HepG2 (cell line): ENCODE measurements at regions not wholly inside any gene's neighbourhood (a gene's known extent, or its start where the extent isn't known, plus 50 kb on each side); places are given as distances from the start of the nearest gene placed in this dataset.

Source experiments
- ATAC-seq: fragments of 200-7000 bp; cut with Tn5 transposase; 3 replicates; pipeline ENCODE4 v1.9.1; 2020; ENCODE audit warnings: mild to moderate bottlenecking, moderate library complexity
- BruUV-seq: library from RNA; stranded (reverse); fragments of 400-500 nt; replicated peaks from 2 replicates; lab custom pipeline; 2021; lab: Mats Ljungman, UMichigan
- CTCF ChIA-PET: fragments of 300-600 bp; formaldehyde crosslinking; extraction: SDS; loops from one replicate; lab custom pipeline; 2021; ENCODE audit warnings: low total read pairs, inconsistent platforms, low intra/inter-chr PET ratio; lab: Yijun Ruan, JAX
- POLR2A ChIA-PET: fragments of 350-600 bp; sonication (Branson Sonifier 250); formaldehyde crosslinking; loops from one replicate; lab custom pipeline; 2020; ENCODE audit warnings: antibody characterized with exemption, inconsistent platforms; lab: Yijun Ruan, JAX
- DNase-seq: peaks from one replicate; pipeline ENCODE4 v3.0.0-alpha.2; 2015; ENCODE audit warnings: low spot score
- FAIRE-seq: peaks from 3 replicates; lab custom pipeline; 2011; peaks lifted over from hg19 to GRCh38; lab: Jason Lieb, UNC
- H2AFZ ChIP-seq: one replicate; pipeline ENCODE4 v1.6.1; 2011; ENCODE audit warnings: low read length, inconsistent platforms
- H3K27ac ChIP-seq: fragments of 300-600 bp; 3 replicates; pipeline ENCODE4 v1.8.0; 2011; ENCODE audit warnings: mixed run types, mild to moderate bottlenecking, mixed read lengths, low read length, inconsistent platforms; ENCODE audit not compliant: insufficient read depth; ENCODE audit errors: extremely low read length
- H3K27me3 ChIP-seq, 2 experiments: fragments of 200-600 bp in 1 of 2; 2 replicates in 1 of 2; 3 replicates in 1 of 2; pipeline versions ENCODE4 v1.6.0 to v1.8.0; 2011; ENCODE audit warnings: low read length in 2 of 2, mild to moderate bottlenecking in 2 of 2, moderate library complexity in 2 of 2, inconsistent platforms in 1 of 2; ENCODE audit not compliant: insufficient read depth in 2 of 2, control insufficient read depth in 1 of 2
- H3K36me3 ChIP-seq, 2 experiments: fragments of 200-600 bp in 1 of 2; replicated peaks in 1 of 2; 2 replicates in 1 of 2; 3 replicates in 1 of 2; pipeline versions ENCODE4 v1.5.1 to v1.8.0; 2011; ENCODE audit warnings: low read length in 2 of 2, inconsistent platforms in 1 of 2; ENCODE audit not compliant: insufficient read depth in 2 of 2, control insufficient read depth in 1 of 2
- H3K4me1 ChIP-seq: 2 replicates; pipeline ENCODE4 v1.5.1; 2012; ENCODE audit warnings: low read length, inconsistent platforms; ENCODE audit not compliant: insufficient read depth
- H3K4me2 ChIP-seq: 2 replicates; pipeline ENCODE4 v1.6.0; 2011; ENCODE audit warnings: low read depth, low read length, inconsistent platforms
- H3K4me3 ChIP-seq, 3 experiments: fragments of 200-600 bp in 1 of 3; sonication (generic), shearing (Covaris generic) in 1 of 3; replicated peaks in 1 of 3; 2 replicates each; pipeline ENCODE4 v1.5.1; 2011 to 2016; ENCODE audit warnings: low read length in 3 of 3, inconsistent platforms in 2 of 3, low read depth in 2 of 3, mild to moderate bottlenecking in 2 of 3, control low read depth in 1 of 3, mixed read lengths in 1 of 3; ENCODE audit not compliant: insufficient read depth in 1 of 3
- H3K79me2 ChIP-seq: one replicate; pipeline ENCODE4 v1.6.1; 2011; ENCODE audit warnings: low read length, inconsistent platforms; ENCODE audit not compliant: insufficient read depth
- H3K9ac ChIP-seq: 2 replicates; pipeline ENCODE4 v1.6.0; 2011; ENCODE audit warnings: mild to moderate bottlenecking, low read depth, low read length, inconsistent platforms; ENCODE audit not compliant: insufficient read depth
- H3K9me3 ChIP-seq: 2 replicates; pipeline ENCODE4 v1.5.1; 2012; ENCODE audit warnings: mild to moderate bottlenecking, low read length
- H4K20me1 ChIP-seq: 2 replicates; pipeline ENCODE4 v1.6.0; 2011; ENCODE audit warnings: inconsistent platforms, mild to moderate bottlenecking, low read length, moderate library complexity; ENCODE audit not compliant: insufficient read depth
- HDAC2 ChIP-seq: sonication (generic); formaldehyde crosslinking; IDR thresholded peaks from 2 replicates; pipeline ENCODE4 v1.4.0; 2020; ENCODE audit warnings: missing genetic modification reagents
- HNF1A ChIP-seq, 2 experiments: sonication (generic) in 1 of 2; formaldehyde crosslinking in 1 of 2; IDR thresholded peaks; 2 replicates each; pipeline versions ENCODE4 v1.4.0 to v1.6.1; 2016 to 2020; ENCODE audit warnings: borderline replicate concordance in 1 of 2, low read depth in 1 of 2, mild to moderate bottlenecking in 1 of 2, missing genetic modification reagents in 1 of 2
- IRX3 ChIP-seq: sonication (generic); formaldehyde crosslinking; IDR thresholded peaks from 2 replicates; pipeline ENCODE4 v1.8.1; 2023; ENCODE audit warnings: mild to moderate bottlenecking, low read depth, missing genetic modification reagents, borderline replicate concordance
- NCOR1 ChIP-seq: fragments of 200-600 bp; sonication (generic); IDR thresholded peaks from 2 replicates; pipeline ENCODE4 v1.7.0; 2017; ENCODE audit warnings: antibody characterized with exemption, low read length, borderline replicate concordance
- PITX1 ChIP-seq: sonication (generic); formaldehyde crosslinking; IDR thresholded peaks from 2 replicates; pipeline ENCODE4 v1.5.1; 2020; ENCODE audit warnings: mild to moderate bottlenecking, missing genetic modification reagents
- REL ChIP-seq: sonication (generic); formaldehyde crosslinking; conservative IDR thresholded peaks from 2 replicates; pipeline ENCODE4 v1.8.0; 2022; ENCODE audit warnings: mild to moderate bottlenecking, missing genetic modification reagents, moderate library complexity
- TBX3 ChIP-seq: fragments of 450-650 bp; IDR thresholded peaks from 2 replicates; pipeline ENCODE4 v1.6.1; 2017; ENCODE audit warnings: antibody characterized with exemption, mild to moderate bottlenecking, inconsistent platforms, borderline replicate concordance
- TFDP1 ChIP-seq: IDR thresholded peaks from 2 replicates; pipeline ENCODE4 v1.6.1; 2016; ENCODE audit warnings: missing compliant biosample characterization, missing genetic modification reagents, borderline replicate concordance
- TOE1 ChIP-seq: sonication (generic); formaldehyde crosslinking; IDR thresholded peaks from 2 replicates; pipeline ENCODE4 v1.4.0; 2020; ENCODE audit warnings: mild to moderate bottlenecking, missing genetic modification reagents
- ZKSCAN5 ChIP-seq: sonication (generic); formaldehyde crosslinking; IDR thresholded peaks from 2 replicates; pipeline ENCODE4 v1.5.1; 2020; ENCODE audit warnings: mild to moderate bottlenecking, missing genetic modification reagents
- ZKSCAN8 ChIP-seq: IDR thresholded peaks from 2 replicates; pipeline ENCODE4 v1.6.1; 2016; ENCODE audit warnings: borderline replicate concordance, missing genetic modification reagents, missing compliant biosample characterization
- ZNF34 ChIP-seq: sonication (generic); formaldehyde crosslinking; IDR thresholded peaks from 2 replicates; pipeline ENCODE4 v1.4.0; 2020; ENCODE audit warnings: mild to moderate bottlenecking, missing genetic modification reagents, borderline replicate concordance
- ZNF430 ChIP-seq: sonication (generic); formaldehyde crosslinking; IDR thresholded peaks from 2 replicates; pipeline ENCODE4 v1.9.0; 2021; ENCODE audit warnings: mild to moderate bottlenecking, missing genetic modification reagents
- ZNF580 ChIP-seq: IDR thresholded peaks from 2 replicates; pipeline ENCODE4 v1.6.1; 2016; ENCODE audit warnings: low read depth, borderline replicate concordance
- WGBS: methylation state at CpG from one replicate; pipeline ENCODE4 v1.1.6; 2017; ENCODE audit warnings: low lambda C conversion rate; 5-methylcytosine and 5-hydroxymethylcytosine counted together
- in situ Hi-C: cut with HindIII; loops from 2 replicates; pipeline ENCODE4 v1.10.0; 2017; ENCODE audit warnings: low pct_unique_long_range_greater_than_20kb; ENCODE audit not compliant: extremely low pct_ligation_motif_present
- intact Hi-C: fragments of 100-400 bp; cut with micrococcal nuclease; formaldehyde crosslinking; loops from one replicate; pipeline ENCODE4 v1.10.0; 2022; ENCODE audit not compliant: unreplicated experiment

GRCh38 chr12:125676366-125676765 lies 611.1 kb downstream of the AACS start:
- CTCF ChIA-PET, result no interaction called here
- no peak overlapping the region for H2AFZ ChIP-seq
- in situ Hi-C loops, result no loop called here
- WGBS, result 0% methylated on average over 1 of the region's 1 CpG
- no TSS peak for BruUV-seq
- no peaks in the 10 kb centered on the region for H3K27me3 ChIP-seq
- no peak overlapping the region for H3K9ac ChIP-seq
- no peaks in the 10 kb centered on the region for H3K79me2 ChIP-seq
- H3K4me3 ChIP-seq, result no peak overlapping the region
- ATAC-seq (no peak), DNase-seq (no peak), FAIRE-seq (no peak)
- intact Hi-C loops, result no loop called here
- H3K4me2 ChIP-seq, result no peak overlapping the region
- no peaks in the 10 kb centered on the region for H3K36me3 ChIP-seq
- no peaks in the 10 kb centered on the region for H3K9me3 ChIP-seq
- POLR2A ChIA-PET, result no interaction called here
- H3K4me1 ChIP-seq, result no peaks in the 10 kb centered on the region
- H3K27ac ChIP-seq, result no peak overlapping the region
- TF ChIP-seq IRX3 (CRISPR knock-in tag), result no peak
- no peak for TF ChIP-seq NCOR1
- TF ChIP-seq ZKSCAN8 (CRISPR knock-in tag), result no peak
- TF ChIP-seq ZNF430 (CRISPR knock-in tag), result no peak
- TF ChIP-seq HNF1A (IDR thresholded peaks at IDR 0.05; ENCODE audit: low read depth), result no peak
- no peak for TF ChIP-seq HNF1A (CRISPR knock-in tag; IDR thresholded peaks at IDR 0.05; ENCODE audit: borderline replicate concordance)
- no peak for TF ChIP-seq TOE1
- no peak for TF ChIP-seq ZKSCAN5 (CRISPR knock-in tag)
- no peak for TF ChIP-seq REL (CRISPR knock-in tag)
- no peak for TF ChIP-seq ZNF580
- no peak for TF ChIP-seq PITX1
- TF ChIP-seq TBX3, result no peak
- no peak for TF ChIP-seq HDAC2 (CRISPR knock-in tag)
- no peak for TF ChIP-seq TFDP1 (CRISPR knock-in tag)
- no peak for TF ChIP-seq ZNF34
- no peaks in the 10 kb centered on the region for H4K20me1 ChIP-seq
